ENCODE measurements at regions not wholly inside any gene's neighbourhood (a gene's known extent, or its start where the extent isn't known, plus 50 kb on each side); places are given as distances from the start of the nearest gene placed in this dataset.
A peak's percentile ranks its signal among the peaks of the same experiment; 100 is the strongest.
"Not testable (repeated sequence)": the region's sequence is repeated elsewhere in the genome, so short reads cannot be mapped to it uniquely, and the experiment has no call there.

DNA sequence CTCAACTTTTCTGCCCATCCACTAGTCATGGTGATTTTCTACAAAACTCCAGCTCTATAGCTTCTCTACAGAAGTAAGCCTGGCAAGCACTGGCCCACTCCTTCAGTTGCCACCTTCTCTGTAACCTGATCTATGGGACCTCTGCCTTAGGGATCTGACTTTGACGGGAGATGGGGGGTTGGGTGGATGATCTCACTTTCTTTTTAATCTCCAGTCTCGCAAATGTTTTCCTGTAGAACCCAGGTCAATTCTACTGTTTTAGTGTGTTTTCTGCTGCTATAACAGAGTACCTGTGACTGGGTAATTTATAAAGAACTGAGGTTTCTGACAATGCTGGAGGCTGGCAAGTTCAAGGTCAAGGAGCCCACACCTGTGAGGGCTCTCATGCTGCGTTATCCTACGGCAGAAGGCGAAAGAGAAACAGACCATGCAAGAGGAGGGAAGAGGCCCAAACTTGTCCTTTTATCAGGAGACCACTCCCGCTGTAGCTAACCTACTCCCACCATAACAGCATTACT, 189.9 kb upstream of the THRB start:
- DNase-seq (ENCODE audit: low read depth) = no peak

DNA sequence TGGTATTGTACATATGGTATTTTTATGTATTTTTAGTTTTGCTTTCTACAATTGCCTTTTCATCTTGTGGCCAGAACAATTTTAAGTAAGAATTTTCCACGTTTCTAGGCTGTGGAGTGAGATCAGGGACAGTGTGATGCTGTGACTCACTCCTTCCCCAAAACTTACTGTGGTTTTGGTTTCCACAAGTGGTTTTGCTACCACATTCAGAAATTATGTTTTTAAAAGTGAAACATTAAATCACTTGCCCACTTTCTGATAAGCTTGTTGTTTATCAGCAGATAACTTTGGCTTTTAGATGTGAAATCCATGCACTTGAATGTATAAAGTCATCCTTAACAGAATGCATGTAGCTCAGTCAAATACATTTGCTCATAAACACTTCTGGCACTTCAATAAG, 192.2 kb upstream of the THRB start:
- DNase-seq (ENCODE audit: low read depth) = peak; percentile 68

GRCh38 chr3:24687671-24688070, 193.0 kb upstream of the THRB start:
- peak; percentile 67 for DNase-seq (ENCODE audit: low read depth)

DNA sequence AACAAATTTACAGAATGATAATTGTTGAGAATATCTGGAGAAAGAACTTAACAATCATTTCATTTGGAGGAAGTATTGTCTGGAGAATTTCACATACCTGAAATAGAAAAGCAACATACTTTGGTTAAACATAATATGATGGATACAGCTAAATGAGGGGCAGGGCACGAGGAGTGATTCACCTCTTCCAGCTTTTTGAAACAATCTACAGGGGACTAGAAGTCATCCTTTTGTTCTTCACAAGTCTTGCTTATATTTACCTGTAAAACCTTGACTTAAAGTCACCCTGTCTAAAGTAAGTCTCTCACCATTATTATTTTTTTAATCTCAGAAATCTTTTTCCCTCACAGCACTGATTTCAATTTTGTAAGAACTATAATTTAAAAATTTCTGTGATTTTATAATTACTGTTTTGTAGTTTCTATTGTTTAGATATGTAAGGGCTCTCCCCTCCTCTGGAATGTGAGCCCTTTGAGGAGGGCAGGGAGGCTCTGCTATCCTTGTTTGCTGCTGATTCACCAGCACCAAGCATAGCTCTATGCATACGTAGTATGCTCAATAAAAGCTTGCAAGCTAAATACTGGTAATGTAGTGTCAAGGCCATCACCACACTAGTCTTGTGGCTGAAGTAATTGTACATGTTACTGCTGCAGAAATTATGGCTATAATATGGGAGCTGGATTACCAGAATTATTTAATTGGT, 193.9 kb upstream of the THRB start:
- DNase-seq (ENCODE audit: low read depth) = peak; percentile 35

DNA sequence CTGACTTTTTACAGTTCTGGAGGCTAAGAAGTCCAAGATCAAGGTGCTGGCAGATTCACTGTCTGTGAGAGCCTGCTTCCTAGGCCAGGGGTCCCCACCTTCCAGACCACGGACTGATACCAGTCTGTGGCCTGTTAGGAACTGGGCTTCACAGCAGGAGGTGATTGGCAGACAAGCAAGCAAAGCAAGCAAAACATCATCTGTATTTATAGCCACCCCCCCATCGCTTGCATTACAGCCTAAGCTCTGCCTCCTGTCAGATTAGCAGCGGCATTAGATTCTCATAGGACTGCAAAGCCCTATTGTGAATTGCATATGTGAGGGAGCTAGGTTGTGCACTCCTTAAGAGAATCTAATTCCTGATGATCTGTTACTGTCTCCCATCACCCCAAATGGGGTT, 194.7 kb upstream of the THRB start:
- no peak for DNase-seq (ENCODE audit: low read depth)

GRCh38 chr3:24690777-24691176, 196.1 kb upstream of the THRB start:
- no peak for DNase-seq (ENCODE audit: low read depth)

GRCh38 chr3:24699078-24699477, 204.4 kb upstream of the THRB start:
- not testable (repeated sequence) for DNase-seq (ENCODE audit: low read depth)

GRCh38 chr3:24704496-24704895, 209.8 kb upstream of the THRB start:
- peak; percentile 62 for DNase-seq (ENCODE audit: low read depth)

GRCh38 chr3:24707936-24708335, 213.3 kb upstream of the THRB start:
- no peak for DNase-seq (ENCODE audit: low read depth)

GRCh38 chr3:24709956-24710355, 215.3 kb upstream of the THRB start:
- DNase-seq (ENCODE audit: low read depth) = no peak

GRCh38 chr3:24713516-24713915, 218.9 kb upstream of the THRB start:
- no peak for DNase-seq (ENCODE audit: low read depth)

DNA sequence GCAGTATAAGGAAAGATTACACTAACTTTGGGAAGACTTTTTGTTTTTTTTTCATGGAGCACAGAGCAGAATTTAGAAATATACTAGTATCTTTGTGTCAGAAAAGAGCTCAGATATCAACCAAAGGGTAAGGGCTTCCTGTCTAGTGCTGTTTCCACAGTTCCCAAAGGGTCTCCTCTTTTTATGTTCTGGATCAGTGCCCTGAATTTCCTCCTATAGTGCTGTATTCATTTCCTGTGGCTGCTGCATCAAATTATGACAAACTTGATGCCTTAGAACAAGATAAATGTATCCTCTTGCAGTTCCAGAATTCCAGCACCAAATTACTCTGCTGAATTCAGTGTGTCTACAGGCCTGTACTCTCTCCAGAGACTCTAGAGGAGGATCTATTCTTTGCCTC, 219.8 kb upstream of the THRB start:
- DNase-seq (ENCODE audit: low read depth) = no peak

- DNase-seq (ENCODE audit: low read depth) = no peak
Measured at GRCh38 chr3:24715171-24715792, 220.6 kb upstream of the THRB start.

DNA sequence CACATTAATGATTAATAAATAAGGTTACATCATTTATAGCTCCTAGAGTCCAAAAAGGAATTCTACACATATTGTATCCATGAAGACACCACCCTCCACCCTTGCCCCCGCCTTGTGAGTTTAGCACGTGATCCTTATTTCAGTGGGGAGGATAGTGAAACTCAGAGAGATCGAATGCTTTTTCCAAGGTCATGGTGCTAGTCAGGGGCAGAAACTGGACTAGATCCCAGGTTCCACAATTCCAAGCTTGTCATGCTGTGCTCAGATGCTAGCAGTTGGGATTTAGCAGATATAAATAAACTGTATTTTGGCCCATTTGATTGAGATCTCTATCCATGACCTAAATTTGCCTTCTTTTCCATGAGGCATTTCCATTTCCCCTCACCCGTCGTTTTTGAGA, 227.4 kb upstream of the THRB start:
- DNase-seq (ENCODE audit: low read depth) = no peak

GRCh38 chr3:24725514-24726255, 231.0 kb upstream of the THRB start:
- no peak for DNase-seq (ENCODE audit: low read depth)

DNA sequence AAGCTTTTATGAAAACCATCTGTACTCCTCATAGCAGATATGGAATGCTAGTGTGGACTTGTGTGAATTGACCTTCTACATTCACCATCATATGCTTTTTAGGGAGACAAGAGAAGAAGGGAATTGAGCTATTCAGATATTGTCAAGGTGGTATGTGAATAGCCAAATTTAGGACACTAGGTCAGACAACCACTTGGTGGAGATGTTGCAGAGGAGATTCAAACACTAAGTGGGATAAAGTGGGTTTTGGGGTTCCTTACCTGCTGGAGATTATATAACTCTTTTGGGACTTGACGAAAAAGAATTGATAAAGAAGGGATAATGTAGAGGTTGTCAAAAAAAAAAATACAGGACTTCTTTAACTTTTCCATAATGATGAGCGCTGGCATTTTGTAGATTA, 231.8 kb upstream of the THRB start:
- no peak for DNase-seq (ENCODE audit: low read depth)

DNA sequence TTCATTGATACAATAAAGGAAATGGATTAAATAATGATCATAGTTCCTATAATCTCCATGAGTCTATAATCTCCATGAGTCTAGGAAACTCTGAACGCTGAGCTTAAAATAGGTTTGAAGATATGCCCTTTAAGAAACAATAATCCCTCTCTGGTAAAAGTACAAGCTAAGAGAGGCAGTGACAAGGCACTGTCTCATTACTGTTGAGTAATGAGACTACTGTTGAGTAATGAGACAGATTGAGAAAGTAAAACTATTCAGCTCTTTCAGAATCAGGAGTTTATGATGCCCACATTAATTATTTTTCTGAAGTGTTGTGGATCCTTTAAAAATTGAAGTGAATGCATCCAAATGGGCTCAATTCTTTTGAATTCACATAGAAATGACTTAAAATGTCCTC, 235.5 kb upstream of the THRB start:
- DNase-seq (ENCODE audit: low read depth) = no peak

DNA sequence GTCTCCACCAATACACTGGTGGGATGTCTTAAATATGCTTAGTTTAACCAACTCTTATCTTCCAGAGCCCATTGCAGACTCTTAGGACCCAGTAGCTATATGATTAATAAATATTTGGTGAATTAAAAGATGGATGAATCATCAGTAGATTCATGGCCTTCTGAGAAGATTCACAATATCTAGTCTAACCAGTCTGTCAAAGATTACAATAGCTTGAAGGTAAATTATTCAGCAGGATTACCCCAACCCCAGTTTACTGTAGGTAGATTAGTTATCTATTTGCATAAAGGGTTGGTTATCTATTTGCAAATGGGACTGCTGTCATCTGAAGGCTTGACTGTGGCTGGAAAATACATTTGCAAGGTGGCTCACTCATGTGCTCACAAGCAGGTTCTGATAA, 239.4 kb upstream of the THRB start:
- DNase-seq (ENCODE audit: low read depth) = no peak

DNA sequence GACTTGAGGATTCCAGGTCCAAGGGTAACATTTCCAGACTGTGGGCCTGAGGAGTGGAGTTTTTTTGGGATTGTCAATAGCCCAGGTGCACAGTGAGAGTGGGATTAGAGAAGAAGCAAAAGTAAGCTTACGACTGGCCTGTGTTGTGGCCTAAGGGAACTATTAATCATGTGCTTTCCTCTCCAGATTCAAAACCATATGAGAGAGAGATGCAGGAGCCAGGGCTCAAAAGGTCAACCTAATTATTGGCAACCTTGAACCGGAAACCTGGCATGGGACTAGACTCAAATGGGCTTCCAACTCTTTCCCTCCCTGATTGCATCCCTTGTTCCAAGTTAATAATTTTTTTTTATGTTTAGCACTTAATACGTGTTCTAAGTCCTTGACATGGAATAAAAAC, 242.1 kb upstream of the THRB start:
- no peak for DNase-seq (ENCODE audit: low read depth)

DNA sequence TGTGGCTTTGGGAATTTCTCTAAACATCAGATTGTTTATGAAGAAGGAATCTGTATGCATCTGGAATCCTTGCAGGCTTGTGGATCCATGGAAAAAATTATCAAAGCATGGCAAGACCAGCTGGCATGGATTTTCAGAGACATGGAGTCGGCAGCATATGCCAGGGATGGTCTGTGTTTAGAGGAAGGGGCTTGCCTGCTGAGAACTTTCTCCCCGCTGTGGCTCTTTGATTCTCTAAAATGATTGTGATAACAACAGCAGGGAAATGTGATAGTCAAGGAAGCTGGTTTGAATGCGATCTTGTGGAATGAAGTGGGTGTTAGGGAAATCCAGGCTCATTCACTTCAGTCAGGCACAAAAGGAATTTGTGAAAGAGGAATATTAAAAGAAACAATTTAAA, 245.7 kb upstream of the THRB start:
- no peak for DNase-seq (ENCODE audit: low read depth)

DNA sequence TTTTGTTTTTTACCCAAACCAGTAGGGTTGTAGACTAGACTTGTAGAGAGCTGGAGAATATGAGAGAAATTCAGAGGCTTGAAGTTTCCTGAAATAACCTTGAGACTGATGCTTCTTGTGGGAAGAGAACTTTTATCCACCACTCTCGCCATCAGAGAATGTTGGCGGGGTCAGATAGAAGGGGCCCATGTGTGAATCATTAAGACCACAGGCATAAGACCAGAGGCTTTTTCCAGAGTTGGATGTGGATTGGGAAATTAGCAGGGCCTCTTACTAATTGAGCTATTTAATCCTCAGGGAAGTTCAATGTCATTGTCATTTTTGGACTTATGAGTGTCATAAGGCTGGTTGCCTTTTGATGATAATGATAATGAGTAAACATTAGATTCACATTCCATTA, 246.9 kb upstream of the THRB start:
- DNase-seq (ENCODE audit: low read depth) = no peak

- no peak for DNase-seq (ENCODE audit: low read depth)
Measured at GRCh38 chr3:24748520-24748919, 253.9 kb upstream of the THRB start.

Data from myocyte (in vitro differentiated cells).